ENCODE measurements at regions not wholly inside any gene's neighbourhood (a gene's known extent, or its start where the extent isn't known, plus 50 kb on each side); places are given as distances from the start of the nearest gene placed in this dataset.

DNA sequence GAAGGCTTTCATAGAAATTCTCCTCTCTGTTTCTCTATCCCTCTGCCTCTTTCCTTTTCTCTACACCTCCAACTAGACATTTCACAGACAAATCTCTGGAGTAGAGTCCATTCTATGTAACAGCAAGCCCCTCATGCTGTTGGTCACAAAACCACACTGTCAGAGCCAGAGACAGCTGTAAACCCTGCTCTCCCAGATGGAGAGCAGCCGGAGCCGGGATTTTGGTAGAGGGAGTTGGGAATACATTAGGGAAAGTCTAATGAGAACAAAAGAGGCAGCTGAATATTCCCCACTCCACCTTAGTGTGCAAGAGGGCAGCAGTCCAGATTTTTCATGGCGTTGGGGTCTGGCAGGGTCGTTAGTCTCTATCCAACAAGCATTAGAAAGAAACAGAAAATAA, 68.3 kb upstream of the EDN1 start:
- DNase-seq: no peak

- DNase-seq: no peak
These were observed 67.5 kb upstream of the EDN1 start for GRCh38 chr6:12222405-12223366.

- DNase-seq: no peak
These were observed 66.8 kb upstream of the EDN1 start for GRCh38 chr6:12223383-12223782.

DNA sequence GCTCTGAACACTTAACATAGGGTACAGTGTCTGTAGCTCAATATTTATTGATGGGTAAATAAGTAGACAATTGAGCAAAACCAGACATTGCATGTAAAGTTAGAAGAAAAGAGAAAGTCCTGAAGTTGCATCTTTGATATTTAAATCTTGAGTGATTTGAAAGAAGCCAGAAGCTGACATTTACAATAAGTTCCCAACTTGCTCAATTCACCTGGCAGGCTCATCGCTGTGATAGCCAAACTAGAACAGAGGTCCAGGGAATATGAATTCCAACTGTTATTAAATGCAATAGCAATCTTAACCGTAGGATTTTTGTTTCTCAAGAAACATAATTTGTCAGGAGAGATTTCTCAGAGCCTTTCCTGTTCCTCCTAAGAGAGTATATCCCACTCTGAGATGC, 65.9 kb upstream of the EDN1 start:
- DNase-seq: no peak

- no peak for DNase-seq
These were observed 61.6 kb upstream of the EDN1 start for GRCh38 chr6:12228447-12229146.

- DNase-seq: no peak
These were observed 60.8 kb upstream of the EDN1 start for GRCh38 chr6:12229332-12229731.

GRCh38 chr6:12230523-12230922, 59.6 kb upstream of the EDN1 start:
- no peak for DNase-seq

GRCh38 chr6:12232339-12232738, 57.8 kb upstream of the EDN1 start:
- no peak for DNase-seq

- no peak for DNase-seq
These were observed 57.3 kb upstream of the EDN1 start for GRCh38 chr6:12232821-12233220.

DNA sequence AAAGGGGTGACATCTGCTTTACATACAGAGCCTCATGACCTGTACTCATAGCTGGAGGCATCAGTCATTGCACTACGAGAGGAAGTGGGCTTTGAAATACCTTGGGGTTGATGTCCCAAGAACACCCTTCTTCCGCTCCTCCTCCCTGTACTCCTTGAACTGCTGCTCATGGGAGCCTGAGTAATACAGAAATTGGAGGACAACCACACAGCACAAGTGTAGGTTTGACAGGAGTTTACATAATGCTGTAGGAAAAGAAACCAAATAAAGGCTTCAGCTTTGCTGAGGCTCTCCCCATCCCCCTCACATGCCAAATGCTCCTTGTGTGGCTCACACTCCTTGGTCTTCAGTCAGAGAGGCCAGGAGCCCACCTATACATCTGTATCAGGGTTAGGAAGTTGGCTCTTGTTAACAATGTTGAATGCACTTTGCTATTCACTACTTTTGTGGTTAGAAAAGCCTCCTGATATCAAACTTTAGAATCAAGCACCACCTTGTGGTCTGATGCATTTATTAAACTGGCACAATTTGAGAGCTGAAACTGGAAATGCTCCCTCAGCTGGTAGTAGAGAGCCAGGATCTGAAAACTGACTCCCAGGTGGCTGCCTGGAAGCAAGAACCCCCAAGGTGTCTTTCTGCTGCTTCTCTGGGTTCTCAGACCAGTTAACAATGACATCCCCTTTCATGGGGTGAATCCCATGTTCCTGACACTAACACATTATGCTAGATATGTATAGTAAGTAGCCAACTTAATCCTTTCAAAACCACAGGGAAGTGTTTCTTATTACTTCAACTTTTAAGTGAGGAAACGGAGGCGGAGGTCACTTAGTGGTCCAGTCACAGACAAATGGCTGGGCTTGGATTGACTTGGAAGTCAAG, 56.2 kb upstream of the EDN1 start:
- DNase-seq: peak; percentile 77

- no peak for DNase-seq
These were observed 54.8 kb upstream of the EDN1 start for GRCh38 chr6:12235341-12235740.

GRCh38 chr6:12238219-12238618, 51.9 kb upstream of the EDN1 start:
- DNase-seq: no peak

Data from hindlimb muscle (tissue), 1 donor.